ENCODE measurements at regions not wholly inside any gene's neighbourhood (a gene's known extent, or its start where the extent isn't known, plus 50 kb on each side); places are given as distances from the start of the nearest gene placed in this dataset.

DNA sequence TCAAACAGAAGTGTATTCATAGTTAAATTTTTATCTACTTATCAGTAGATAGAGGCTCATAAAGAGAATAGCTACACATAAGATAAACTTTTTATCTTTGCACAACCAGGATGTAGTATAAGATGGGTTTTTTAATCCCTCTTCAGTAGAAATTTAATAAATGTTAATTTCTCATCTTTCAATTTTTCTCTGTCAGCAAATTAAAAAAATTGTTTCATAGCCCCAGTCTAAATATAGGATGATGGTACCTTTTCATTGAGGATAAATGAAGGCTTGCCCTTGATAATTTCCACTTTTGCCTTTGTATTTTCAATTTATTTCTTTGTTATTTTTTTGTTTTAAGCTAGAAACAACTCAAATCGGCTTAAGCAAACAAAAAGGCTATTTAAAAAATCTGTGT lies 251.2 kb upstream of the NOX3 start:
- no peak for DNase-seq

DNA sequence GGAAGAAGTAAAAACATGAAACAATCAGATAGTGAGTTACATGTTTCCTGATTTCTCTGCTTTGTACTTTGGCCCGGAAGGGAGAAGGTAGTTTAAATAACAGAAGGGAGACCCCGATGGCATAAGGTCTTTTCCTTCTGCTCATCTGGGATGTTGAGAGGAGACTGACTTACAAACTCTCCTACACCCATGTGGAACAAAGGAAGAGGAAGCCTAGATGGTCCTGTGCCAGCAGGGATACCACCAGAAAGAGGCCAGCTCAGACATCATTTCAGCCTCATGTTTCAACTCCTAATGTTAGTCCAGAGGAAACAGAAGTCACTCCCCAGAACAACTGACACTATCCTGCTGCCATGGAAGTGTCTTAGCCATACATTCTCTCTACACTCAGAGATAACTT lies 250.7 kb upstream of the NOX3 start:
- DNase-seq, result no peak

DNA sequence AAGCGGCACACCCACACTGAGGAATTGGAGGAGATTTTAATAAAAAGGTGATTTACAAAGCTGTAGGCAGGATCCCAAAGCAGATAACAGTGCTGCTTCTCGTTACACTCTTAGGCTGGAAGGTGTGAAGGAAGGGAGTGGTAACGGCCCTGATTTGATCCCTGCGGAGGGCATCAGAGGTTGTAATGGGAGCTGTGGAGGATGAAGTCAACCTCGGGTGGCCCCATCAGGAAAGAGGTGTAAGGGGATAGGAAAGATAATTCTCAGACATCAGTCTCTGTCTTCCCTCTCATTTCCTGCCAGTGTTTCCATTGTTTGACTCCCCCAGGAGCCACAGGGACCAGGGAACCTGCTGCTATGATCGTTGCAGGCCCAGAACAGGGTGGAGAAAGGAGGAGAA lies 245.7 kb upstream of the NOX3 start:
- DNase-seq, result no peak

DNA sequence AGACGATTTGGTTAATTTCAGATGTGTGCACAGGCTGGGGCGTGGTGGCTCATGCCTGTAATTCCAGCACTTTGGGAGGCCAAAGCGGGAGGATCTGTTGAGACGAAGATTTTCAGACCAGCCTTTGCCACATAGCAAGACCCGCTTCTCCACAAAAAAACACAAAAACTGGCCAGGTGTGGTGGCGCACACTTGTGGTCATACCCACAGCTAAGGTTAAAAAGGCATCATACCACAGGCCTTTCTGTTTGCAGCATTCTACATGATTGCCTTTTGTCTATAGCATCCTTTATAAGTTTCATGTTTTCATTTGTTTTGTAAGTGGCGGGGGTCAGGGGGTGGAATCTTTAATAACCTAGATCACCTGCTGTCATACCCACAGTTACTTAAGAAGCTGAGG lies 239.9 kb upstream of the NOX3 start:
- DNase-seq, result no peak

DNA sequence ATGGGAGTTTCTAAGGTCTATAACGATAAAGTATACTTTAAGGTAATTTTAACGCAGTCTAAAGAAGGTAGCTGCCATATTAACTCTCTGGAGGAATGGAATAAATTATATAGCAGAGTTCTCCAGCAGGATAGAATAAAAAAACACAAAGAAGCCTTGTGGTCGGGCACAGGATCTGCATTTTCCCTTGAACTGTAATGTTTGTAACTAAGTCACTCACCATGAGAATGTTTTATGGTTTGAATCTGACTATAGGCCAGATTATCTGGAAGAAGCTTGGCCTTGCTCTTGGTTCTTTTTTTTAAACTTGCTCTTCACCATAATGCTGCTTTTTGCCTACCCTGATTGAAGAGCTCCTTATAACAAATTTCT lies 238.8 kb upstream of the NOX3 start:
- no peak for DNase-seq

DNA sequence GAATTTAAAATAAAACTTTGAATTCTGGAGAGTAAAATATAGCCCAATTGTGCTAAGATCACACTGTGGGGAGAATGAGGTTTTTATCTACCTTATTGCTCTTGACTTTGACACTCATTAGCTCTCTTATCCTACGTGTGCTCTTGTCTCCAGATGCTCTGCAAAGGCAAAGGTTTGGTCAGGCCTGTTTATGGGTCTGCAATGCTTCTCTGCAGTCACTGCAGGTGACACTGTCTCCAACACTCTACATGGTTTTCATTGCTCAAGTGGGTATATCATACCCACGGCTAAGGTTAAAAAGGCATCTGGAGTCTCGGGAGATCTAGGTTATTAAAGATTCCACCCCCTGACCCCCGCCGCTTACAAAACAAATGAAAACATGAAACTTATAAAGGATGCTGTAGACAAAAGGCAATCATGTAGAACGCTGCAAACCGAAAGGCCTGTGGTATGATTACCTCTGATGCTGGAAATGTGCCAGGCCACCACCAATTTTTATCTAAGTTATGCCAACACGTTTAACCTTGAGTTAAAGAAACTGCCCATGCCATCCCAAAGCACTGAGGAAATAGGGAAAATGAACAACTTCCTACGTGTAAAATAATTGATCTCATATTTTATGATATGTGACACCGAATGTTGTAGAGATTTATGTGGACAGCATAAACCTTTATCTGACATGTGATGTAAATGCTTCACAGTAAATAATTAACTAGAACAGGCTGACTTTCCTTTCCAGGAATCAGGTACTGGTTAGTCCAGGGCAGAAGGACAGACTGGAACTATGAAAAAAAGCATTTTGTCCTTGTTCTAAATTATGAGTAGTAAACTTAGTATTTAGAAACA lies 238.2 kb upstream of the NOX3 start:
- no peak for DNase-seq

DNA sequence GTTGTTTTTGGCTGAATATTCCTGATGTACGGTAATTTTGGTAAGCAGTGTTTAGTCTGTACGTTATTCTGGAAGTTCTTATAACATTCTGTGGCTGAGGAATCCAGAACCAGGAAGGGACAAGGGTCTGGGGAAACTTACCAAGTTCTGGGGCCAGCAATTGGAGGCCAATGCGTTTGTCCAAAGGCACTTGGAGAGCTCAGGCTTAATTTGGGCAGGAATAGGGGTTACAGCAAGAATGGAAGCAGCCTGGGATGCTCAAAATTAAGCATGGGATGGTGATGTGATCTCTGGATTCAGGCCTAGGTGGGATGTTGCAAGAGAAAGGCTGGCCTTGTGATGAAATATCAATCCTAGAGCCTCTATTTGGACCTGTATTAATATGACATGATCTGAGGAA lies 235.2 kb upstream of the NOX3 start:
- DNase-seq, result no peak

DNA sequence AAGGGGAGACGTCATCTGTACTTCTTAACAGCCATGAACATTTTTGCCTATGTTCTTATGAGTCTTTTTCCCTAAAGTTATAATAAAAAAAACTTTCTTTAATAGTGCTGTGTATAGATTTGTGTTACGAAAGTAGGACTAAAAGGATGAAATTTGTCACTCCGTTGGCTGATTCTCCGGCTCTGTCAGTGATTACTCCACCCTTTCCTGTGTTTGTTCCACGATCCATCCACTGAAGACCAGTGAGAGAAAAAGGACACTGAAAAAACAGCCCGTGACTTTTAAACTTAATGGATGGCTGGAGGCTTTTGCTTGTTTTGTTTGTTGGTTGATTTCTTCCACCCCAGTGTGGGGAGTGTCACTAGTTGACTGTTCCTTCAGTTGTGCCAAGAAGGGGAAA lies 232.0 kb upstream of the NOX3 start:
- no peak for DNase-seq

DNA sequence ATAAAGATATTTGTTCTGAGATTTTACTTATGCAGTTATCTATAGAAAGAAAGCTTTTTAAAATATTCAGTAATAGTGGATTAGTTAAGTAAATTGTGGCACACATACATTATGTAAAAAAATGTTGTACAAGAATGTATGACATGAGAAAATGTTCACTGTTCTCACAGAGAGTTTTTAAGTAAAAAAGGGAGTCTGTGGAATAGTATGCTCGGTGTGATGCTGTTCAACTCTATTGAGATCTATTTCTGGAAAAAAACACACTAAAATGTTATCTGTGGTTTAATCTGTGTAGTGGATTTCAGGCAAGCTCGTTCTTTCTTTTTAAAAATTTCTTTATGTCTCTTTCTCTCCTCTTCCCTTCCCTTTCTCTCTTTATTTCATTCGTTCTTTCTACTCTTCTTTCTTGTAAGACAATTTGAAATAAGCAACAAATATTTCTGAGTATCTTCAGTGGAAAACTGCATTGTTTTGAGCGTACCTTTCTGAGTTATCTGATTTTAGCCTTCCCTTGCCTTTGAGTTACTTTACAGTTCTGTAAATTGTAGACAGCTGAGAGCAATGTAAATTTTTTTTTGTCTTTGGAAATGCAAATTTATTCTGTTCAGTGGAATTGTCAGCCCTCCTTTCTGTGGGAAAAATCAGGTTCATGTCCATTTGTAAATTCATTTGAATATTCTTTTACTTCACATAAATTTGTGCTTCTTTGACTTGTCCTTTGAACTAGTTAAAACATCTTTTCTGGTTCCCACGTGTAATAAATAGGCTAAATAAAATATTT lies 229.0 kb upstream of the NOX3 start:
- DNase-seq, result no peak

DNA sequence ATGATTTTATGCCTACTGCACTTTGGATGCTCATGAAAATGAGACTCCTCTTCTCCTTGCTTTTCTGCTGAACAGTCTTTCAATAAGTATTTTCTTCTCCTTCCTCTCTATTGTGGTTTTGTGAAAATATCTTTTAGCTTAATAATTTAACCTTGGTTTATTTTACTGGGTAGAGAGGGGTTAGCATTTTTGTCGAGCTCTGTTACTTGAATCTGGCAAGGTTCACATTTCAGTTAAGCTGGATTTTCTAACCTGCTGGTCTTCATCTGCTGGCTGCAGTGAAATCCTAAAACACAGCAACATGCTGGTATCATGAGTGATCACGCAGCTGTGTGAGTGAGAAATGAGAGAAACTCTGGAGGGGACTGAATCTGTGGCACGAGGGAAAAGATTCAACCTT lies 222.7 kb upstream of the NOX3 start:
- no peak for DNase-seq

DNA sequence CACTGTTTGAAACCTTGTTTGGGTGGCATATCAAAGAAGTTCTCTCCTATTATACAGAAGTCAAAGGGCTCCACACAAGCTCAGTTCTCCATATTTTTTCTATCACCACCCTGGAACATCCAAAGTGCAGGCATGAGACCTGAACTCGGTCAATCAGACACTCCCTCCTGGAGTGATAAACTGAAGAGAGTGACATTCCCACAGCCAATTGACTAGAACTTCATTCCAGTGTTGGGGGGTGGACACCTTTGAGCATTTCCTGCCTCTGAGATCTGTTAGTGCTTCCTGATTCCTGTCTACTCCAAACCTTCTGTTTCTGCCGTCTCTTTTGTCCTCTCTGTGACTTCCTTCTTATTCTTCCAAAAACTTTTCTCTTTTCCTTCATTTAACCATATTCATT lies 220.7 kb upstream of the NOX3 start:
- no peak for DNase-seq

DNA sequence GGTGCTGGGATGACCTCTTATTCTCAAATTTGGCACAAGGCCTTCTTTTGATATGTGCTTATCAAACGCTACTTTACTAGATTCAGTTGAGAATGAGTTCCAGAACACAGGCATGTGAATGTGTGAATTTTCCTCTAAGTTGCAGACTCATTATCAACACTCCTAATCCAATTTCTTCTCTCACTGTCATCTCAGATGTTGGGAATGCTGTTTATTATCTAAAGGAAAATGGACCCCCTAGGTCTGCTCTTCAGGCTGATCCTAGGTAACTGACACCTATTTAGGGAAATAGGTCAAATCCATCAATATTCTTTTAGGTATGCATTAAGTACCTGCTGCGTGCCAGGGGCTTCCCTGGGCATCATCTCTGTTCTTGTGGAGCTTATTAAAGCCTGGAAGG lies 215.0 kb upstream of the NOX3 start:
- no peak for DNase-seq

DNA sequence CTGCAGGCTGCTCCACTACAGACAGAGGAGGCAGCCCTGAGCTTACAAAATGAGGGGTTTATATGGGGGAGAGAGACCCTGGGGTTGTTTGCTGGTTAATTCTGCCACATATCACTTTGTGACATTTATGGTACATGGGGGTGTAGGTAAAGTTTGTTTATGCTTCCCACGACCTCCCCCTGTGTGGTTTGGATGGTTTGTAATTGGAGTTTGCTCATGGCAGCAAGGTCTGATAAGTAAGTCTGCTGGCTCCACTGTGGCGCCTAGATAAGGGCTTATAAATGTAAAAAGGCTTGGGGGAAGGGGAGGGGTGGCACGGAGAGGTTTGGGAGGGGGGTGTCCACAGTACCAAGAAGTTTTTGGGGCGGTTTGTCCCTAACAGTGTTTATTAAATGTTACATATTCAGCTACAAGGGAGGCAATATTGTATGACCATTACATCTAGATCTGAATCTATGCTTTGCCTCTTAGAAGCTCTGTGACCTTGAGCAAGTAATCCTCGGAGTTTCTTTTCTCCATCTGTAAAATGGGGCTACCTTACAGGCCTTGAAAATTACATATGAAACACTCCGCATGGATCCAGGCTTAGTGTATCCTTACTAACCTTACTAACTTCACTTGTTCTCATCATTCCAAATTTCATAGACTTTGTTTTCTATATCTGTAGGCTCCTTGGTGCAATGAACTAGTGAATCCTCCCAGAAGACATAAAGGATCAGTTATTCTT lies 204.8 kb upstream of the NOX3 start:
- DNase-seq, result no peak

DNA sequence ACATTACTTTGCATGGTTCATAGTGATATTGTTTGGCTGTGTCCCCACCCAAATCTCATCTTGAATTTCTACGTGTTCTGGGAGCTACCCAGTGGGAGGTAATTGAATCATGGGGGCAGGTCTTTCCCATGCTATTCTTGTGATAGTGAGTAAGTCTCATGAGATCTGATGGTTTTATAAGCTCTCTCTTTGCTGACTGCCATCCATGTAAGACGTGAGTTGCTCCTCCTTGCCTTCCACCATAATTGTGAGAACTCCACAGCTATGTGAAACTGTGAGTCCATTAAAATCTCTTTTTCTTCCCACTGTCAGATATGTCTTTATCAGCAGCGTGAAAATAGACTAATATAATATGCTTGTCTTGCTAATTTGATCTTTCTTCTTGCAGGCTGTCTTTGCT lies 200.4 kb upstream of the NOX3 start:
- no peak for DNase-seq

DNA sequence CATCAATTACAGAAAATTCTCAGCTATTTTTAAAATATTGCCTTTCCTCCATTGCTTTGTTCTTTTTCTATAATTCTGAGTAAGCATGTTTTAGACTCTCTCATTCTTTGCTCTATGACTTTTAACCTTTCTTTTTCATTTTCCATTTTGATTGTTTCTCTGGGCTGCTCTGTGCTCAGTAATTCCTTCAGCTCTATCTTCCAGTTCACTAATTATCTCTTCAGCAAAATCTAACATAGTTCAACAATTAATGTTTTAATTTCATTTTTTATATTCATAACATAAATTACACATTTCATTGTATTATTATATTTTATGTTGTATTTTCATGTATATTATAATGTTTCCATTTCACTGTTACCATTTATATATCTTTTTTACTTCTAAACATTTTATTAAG lies 198.8 kb upstream of the NOX3 start:
- no peak for DNase-seq

DNA sequence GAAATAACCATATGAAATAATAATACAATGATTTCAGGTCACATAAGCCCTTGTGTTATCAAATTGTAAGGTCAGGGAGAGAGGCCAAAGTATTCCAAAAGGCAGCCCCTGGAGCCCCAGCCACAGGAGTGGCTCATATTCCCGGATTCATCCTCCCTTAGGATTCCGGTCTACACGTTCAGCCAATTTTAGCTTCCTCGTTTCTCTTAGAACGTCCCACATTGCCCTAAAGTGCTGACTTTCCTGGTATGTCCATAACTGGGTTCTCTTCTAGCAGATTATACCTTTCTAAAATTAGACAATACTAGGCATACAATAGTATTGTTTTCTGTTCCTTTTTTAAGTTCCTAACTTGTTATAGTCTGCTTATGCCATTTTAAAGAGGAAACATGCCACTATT lies 192.7 kb upstream of the NOX3 start:
- DNase-seq, result no peak

DNA sequence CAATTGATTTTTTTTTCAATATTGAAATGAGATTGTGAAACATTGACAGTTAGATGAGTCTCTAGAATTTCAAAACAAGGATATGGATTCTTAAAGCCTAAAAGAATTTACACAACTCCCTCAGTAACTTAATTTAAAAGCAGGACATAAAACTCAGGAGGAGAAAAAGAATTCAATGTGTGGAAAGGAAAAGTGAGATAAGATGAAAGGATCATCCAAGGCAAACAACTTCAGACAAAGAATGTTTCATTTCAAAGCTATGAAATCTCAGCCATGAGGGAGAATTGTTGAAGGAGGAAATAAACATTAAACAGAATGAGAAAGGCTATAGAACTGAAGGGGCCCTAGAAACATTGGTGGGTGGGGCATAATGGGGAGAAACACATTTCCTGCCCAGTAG lies 191.7 kb upstream of the NOX3 start:
- DNase-seq, result no peak

DNA sequence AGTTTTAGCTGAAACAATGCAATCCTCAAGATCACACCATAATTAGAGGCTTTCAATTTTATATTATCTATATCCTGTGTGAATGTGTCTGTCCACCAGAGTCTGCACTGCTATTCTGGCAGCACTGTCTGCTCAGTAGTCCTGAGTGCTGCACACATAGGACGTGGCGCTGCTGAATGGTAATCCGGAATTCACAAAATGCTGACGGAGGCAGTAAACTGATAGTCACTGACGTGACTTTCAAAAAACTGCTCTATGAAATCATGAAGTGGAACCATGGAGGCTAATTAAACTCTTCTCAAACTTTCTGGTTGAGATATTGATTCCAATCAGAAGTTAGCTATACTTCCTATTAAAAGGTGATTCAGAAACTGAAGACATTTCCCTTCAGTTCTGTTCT lies 190.8 kb upstream of the NOX3 start:
- DNase-seq, result no peak

DNA sequence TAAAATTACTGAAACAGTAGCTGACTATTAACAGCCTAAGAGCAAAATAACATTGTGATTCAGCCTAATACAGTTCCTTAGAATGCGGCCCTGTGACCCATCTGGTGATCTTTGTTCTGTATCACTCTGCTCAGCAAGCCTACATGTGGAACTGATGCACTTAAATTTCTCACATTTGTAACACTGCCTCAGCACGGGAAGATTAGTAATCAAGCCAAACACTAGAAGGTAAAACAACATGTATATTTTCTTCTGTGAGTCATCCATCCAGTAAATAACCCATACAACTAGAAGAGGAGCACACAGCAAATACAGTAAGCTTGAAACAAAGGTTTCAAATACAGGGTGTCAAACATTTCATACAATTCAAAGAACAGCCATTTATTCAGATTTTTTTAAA lies 189.7 kb upstream of the NOX3 start:
- DNase-seq, result no peak

DNA sequence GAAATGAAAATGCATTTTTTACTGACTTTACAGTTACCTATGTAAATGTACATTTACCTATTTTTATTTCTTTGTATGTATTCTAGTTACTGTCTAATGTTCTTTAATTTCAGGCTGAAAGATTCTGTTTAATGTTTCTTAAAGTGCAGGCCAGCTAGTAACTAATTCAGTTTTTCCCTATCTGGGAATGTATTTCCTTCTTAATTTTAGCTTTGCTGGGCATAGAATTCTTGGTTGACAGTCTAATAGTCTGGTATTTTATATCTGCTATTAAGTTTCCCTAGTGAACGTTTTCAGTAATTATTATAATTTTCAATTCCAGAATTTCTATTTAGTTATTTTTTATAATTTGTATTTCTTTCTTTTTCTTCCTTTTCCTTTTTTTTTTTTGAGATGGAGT lies 186.0 kb upstream of the NOX3 start:
- no peak for DNase-seq

DNA sequence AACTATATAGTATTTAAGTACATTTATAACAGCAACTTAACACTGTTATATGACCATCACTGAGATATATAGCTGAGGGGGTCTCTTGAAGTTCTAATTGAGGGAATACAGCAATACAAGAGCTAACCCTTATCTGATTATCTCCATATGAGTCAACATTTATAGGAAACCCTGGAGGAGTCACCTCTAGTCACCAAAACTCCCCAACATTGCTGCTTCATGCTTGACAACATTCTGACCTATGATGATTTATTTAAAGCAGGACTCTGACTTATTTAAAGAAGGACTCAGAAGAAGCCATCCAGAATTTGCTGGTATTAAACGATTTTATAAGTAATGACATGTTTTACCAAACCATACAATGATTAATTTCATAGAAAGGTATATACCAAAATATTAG lies 182.6 kb upstream of the NOX3 start:
- no peak for DNase-seq

DNA sequence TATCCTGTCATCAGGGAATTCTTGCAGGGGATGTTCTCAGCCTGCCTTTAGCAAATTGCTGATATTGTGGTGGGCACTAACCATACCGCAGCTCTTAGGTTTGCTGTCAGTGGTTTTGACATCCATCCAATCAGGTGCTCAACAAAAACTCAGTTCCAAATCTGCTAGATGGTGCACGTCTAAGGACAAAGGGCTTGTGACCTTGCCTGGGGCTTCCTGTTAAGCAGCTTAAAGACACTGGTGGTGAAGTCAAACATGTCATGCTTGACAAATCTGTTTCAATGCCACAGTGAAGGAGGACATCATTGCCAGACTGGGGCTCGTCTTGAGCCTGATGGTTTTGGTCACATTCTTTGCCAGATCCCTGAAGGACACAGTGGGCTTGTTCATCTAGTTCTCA lies 179.8 kb upstream of the NOX3 start:
- DNase-seq, result no peak

DNA sequence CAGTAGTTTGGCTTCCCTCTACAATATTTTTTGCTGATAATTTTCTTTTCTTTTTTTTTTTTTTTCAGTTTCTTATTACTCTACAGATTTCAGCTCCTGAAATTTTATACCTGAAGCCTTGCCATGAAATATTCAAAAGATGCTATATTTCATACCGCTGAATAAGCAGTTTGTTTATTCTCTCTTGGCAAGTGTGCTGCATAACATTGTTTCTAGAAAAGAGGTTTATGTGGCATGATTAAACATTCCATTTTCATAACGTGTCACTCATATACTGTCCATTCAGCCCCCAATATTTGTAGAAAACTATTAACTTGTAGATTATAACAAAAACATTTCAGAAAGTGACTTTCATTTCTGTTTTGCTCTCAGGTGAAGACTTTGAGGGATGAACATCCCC lies 174.4 kb upstream of the NOX3 start:
- DNase-seq, result no peak

DNA sequence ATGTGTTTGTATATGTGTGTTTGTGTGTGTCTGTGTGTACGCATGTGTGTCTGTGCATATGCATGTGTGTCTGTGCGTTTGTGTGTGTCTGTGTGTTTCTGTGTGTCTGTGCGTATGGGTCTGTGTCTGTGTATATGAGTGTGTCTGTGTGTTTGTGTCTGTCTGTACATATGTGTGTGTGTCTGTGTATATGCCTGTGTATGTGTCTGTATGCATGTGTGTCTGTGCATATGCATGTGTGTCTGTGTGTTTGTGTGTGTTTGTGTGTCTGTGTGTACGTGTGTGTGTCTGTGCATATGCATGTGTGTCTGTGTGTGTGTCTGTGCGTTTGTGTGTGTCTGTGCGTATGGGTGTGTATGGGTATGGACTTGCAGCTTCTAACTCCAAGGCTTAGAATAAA lies 174.0 kb upstream of the NOX3 start:
- no peak for DNase-seq

Measured in activated CD4-positive, alpha-beta T cell treated with anti-CD3 and anti-CD28 coated beads, Interleukin-2, amount 50 U/mL, for 16 hours (primary cell).